ENCODE measurements at regions not wholly inside any gene's neighbourhood (a gene's known extent, or its start where the extent isn't known, plus 50 kb on each side); places are given as distances from the start of the nearest gene placed in this dataset.
A peak's percentile ranks its signal among the peaks of the same experiment; 100 is the strongest.

DNA sequence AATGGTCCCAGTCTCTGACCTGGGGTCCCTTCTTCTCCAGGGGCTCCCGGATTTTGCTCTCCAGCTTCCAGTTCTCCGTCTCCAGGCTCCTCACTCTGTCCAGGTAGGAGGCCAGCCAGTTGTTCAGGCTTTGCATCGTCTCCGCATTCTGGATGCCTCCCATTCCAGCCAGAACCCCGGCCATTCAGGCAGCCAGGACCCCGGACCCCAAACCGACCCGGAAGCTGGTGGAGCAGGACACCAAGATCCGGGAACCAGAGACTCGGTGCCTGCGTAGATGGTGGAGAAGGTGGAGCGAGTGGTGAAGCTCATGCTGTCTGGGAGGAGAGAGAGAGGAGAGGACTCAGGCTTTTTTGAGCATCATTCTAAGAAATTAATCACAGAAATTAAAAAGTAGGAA, 572.4 kb upstream of the NCAM2 start:
- Histone ChIP-seq H3K36me3 (ENCODE audit: control insufficient read depth, insufficient read depth, low read length) (no peaks in the 10 kb centered on the region), H3K27me3 (ENCODE audit: control insufficient read depth, insufficient read depth, low read length, poor library complexity, severe bottlenecking) (no peaks in the 10 kb centered on the region), H3K4me1 (ENCODE audit: control insufficient read depth, insufficient read depth, low read length) (no peaks in the 10 kb centered on the region), H3K27ac (ENCODE audit: low read depth, low read length) (no peak overlapping the region), H3K9me3 (ENCODE audit: control insufficient read depth, low read length) (no peaks in the 10 kb centered on the region), H3K4me3 (ENCODE audit: low read length) (no peak overlapping the region), H3K9ac (ENCODE audit: extremely low read depth, low read length, poor library complexity, severe bottlenecking) (no peak overlapping the region)
- Mint-ChIP-seq H3K27me3 (ENCODE audit: insufficient read depth) (no peaks in the 10 kb centered on the region), H3K4me1 (no peaks in the 10 kb centered on the region), H3K4me3 (no peak overlapping the region), H3K9me3 (no peaks in the 10 kb centered on the region), H3K27ac (no peak overlapping the region), H3K36me3 (ENCODE audit: low read depth) (no peaks in the 10 kb centered on the region)
- TF ChIP-seq CTCF (conservative IDR thresholded peaks at IDR 0.05): no peak
- WGBS, 2 experiments (ENCODE audit: insufficient coverage in 1 of 2, insufficient read length in 1 of 2): 94% methylated on average over 12 of the region's 12 CpGs; no CpG with 5 or more reads in 1 of the 2 experiments
- no peak for DNase-seq

DNA sequence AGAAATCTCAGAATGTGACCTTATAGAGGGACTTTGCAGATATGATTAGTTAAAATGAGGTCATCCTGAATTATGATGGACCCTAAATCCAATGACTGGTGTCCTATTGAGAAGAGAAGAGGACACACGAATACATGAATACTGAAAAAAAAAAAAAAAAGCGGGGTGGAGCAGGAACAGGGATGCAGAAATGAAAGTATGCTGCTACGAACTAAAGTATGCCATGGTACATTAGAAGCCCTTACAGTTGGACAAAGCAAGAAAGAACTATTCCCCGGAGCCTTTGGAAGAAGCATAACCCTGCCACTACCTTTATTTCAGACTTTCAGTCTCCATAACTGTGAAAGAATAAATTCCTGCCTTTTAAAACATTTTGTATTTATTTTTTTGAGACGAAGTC, 557.9 kb upstream of the NCAM2 start:
- H3K9me3 ChIP-seq (ENCODE audit: control insufficient read depth, low read length): no peaks in the 10 kb centered on the region
- no peaks in the 10 kb centered on the region for H3K4me1 ChIP-seq (ENCODE audit: control insufficient read depth, insufficient read depth, low read length)
- H3K4me3 Mint-ChIP-seq: no peak overlapping the region
- 89 to 92% methylated on average over 3 to 5 of the region's 5 CpGs for WGBS, 2 experiments (ENCODE audit: insufficient coverage in 1 of 2, insufficient read length in 1 of 2)
- no peak overlapping the region for H3K9ac ChIP-seq (ENCODE audit: extremely low read depth, low read length, poor library complexity, severe bottlenecking)
- H3K9me3 Mint-ChIP-seq: no peaks in the 10 kb centered on the region
- H3K4me1 Mint-ChIP-seq: no peaks in the 10 kb centered on the region
- no peak overlapping the region for H3K27ac ChIP-seq (ENCODE audit: low read depth, low read length)
- H3K4me3 ChIP-seq (ENCODE audit: low read length): no peak overlapping the region
- no peaks in the 10 kb centered on the region for H3K36me3 ChIP-seq (ENCODE audit: control insufficient read depth, insufficient read depth, low read length)
- no peaks in the 10 kb centered on the region for H3K36me3 Mint-ChIP-seq (ENCODE audit: low read depth)
- H3K27ac Mint-ChIP-seq: no peak overlapping the region
- H3K27me3 ChIP-seq (ENCODE audit: control insufficient read depth, insufficient read depth, low read length, poor library complexity, severe bottlenecking): no peaks in the 10 kb centered on the region
- no peak for DNase-seq
- no peaks in the 10 kb centered on the region for H3K27me3 Mint-ChIP-seq (ENCODE audit: insufficient read depth)
- TF ChIP-seq CTCF (conservative IDR thresholded peaks at IDR 0.05): no peak

GRCh38 chr21:20443558-20444155, 554.6 kb upstream of the NCAM2 start:
- WGBS, 2 experiments (ENCODE audit: insufficient coverage in 1 of 2, insufficient read length in 1 of 2): 75 to 81% methylated on average over 6 to 13 of the region's 13 CpGs
- TF ChIP-seq CTCF (conservative IDR thresholded peaks at IDR 0.05): peak; percentile 91
- no peaks in the 10 kb centered on the region for H3K27me3 Mint-ChIP-seq (ENCODE audit: insufficient read depth)
- Histone ChIP-seq H3K36me3 (ENCODE audit: control insufficient read depth, insufficient read depth, low read length) (no peaks in the 10 kb centered on the region), H3K27me3 (ENCODE audit: control insufficient read depth, insufficient read depth, low read length, poor library complexity, severe bottlenecking) (no peaks in the 10 kb centered on the region), H3K4me1 (ENCODE audit: control insufficient read depth, insufficient read depth, low read length) (no peaks in the 10 kb centered on the region), H3K4me3 (ENCODE audit: low read length) (no peak overlapping the region), H3K9me3 (ENCODE audit: control insufficient read depth, low read length) (no peaks in the 10 kb centered on the region), H3K9ac (ENCODE audit: extremely low read depth, low read length, poor library complexity, severe bottlenecking) (no peak overlapping the region), H3K27ac (ENCODE audit: low read depth, low read length) (no peak overlapping the region)
- DNase-seq: peak; percentile 47
- no peak overlapping the region for H3K27ac Mint-ChIP-seq
- no peaks in the 10 kb centered on the region for H3K4me1 Mint-ChIP-seq
- H3K9me3 Mint-ChIP-seq: no peaks in the 10 kb centered on the region
- H3K4me3 Mint-ChIP-seq: no peak overlapping the region
- H3K36me3 Mint-ChIP-seq (ENCODE audit: low read depth): no peaks in the 10 kb centered on the region

Data from endodermal cell (in vitro differentiated cells).